NOMO-1 treated with DMSO at 0.1 percent for 48 hours (cell line): ENCODE measurements at regions not wholly inside any gene's neighbourhood (a gene's known extent, or its start where the extent isn't known, plus 50 kb on each side); places are given as distances from the start of the nearest gene placed in this dataset.

Experiments used
- DNase-seq: peaks from one replicate; lab custom pipeline; 2025; ENCODE audit not compliant: unreplicated experiment; lab: John Stamatoyannopoulos, UW

GRCh38 chr16:88283596-88283995, 99.2 kb upstream of the ZNF469 start:
- no peak for DNase-seq

GRCh38 chr16:88284101-88284500, 98.7 kb upstream of the ZNF469 start:
- no peak for DNase-seq

GRCh38 chr16:88284626-88285513, 97.9 kb upstream of the ZNF469 start:
- DNase-seq = no peak

GRCh38 chr16:88285514-88285822, 97.3 kb upstream of the ZNF469 start:
- no peak for DNase-seq

- no peak for DNase-seq
Measured at GRCh38 chr16:88286301-88286923, 96.3 kb upstream of the ZNF469 start.

- peak; percentile 60 for DNase-seq
Measured at GRCh38 chr16:88287219-88287618, 95.5 kb upstream of the ZNF469 start.

- no peak for DNase-seq
Measured at GRCh38 chr16:88288303-88288702, 94.5 kb upstream of the ZNF469 start.

GRCh38 chr16:88289001-88289400, 93.8 kb upstream of the ZNF469 start:
- no peak for DNase-seq

GRCh38 chr16:88289561-88289960, 93.2 kb upstream of the ZNF469 start:
- DNase-seq = no peak

- DNase-seq = peak; percentile 57
Measured at GRCh38 chr16:88289968-88290401, 92.8 kb upstream of the ZNF469 start.

GRCh38 chr16:88290850-88291830, 91.6 kb upstream of the ZNF469 start:
- DNase-seq = no peak

GRCh38 chr16:88292007-88292970, 90.5 kb upstream of the ZNF469 start:
- no peak for DNase-seq

- no peak for DNase-seq
Measured at GRCh38 chr16:88293097-88293496, 89.7 kb upstream of the ZNF469 start.

GRCh38 chr16:88295671-88296436, 86.9 kb upstream of the ZNF469 start:
- DNase-seq = no peak

- DNase-seq = no peak
Measured at GRCh38 chr16:88296437-88297177, 86.2 kb upstream of the ZNF469 start.

- DNase-seq = no peak
Measured at GRCh38 chr16:88297178-88297720, 85.5 kb upstream of the ZNF469 start.

- no peak for DNase-seq
Measured at GRCh38 chr16:88298181-88298832, 84.5 kb upstream of the ZNF469 start.
